ENCODE measurements at regions not wholly inside any gene's neighbourhood (a gene's known extent, or its start where the extent isn't known, plus 50 kb on each side); places are given as distances from the start of the nearest gene placed in this dataset.

DNA sequence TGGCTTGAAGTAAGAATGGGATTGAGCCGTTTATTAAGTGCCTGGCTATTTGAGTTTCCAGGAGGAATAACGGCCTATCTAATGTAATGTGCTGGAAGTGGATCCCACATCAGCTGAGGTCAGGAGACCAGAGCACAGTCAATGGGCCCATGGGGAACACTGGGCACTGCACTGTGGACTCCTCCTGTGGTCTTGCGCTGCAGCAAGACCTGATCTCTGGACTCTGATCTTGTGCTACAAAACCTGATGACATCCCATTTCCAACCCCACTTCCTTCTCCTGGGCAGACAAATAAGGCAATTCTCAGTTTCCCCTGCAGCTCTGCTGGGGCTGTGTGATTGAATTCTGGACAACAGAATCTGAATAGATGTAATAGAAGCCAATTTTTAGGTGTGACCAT is 151.7 kb upstream of the ADCY2 start:
- TF ChIP-seq POLR2A (IDR thresholded peaks at IDR 0.05), result no peak
- TF ChIP-seq, protein P1, sequence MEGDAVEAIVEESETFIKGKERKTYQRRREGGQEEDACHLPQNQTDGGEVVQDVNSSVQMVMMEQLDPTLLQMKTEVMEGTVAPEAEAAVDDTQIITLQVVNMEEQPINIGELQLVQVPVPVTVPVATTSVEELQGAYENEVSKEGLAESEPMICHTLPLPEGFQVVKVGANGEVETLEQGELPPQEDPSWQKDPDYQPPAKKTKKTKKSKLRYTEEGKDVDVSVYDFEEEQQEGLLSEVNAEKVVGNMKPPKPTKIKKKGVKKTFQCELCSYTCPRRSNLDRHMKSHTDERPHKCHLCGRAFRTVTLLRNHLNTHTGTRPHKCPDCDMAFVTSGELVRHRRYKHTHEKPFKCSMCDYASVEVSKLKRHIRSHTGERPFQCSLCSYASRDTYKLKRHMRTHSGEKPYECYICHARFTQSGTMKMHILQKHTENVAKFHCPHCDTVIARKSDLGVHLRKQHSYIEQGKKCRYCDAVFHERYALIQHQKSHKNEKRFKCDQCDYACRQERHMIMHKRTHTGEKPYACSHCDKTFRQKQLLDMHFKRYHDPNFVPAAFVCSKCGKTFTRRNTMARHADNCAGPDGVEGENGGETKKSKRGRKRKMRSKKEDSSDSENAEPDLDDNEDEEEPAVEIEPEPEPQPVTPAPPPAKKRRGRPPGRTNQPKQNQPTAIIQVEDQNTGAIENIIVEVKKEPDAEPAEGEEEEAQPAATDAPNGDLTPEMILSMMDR (IDR thresholded peaks at IDR 0.05), result no peak

Measured in esophagus squamous epithelium (tissue), 4 donors.